ENCODE measurements at regions not wholly inside any gene's neighbourhood (a gene's known extent, or its start where the extent isn't known, plus 50 kb on each side); places are given as distances from the start of the nearest gene placed in this dataset.

DNA sequence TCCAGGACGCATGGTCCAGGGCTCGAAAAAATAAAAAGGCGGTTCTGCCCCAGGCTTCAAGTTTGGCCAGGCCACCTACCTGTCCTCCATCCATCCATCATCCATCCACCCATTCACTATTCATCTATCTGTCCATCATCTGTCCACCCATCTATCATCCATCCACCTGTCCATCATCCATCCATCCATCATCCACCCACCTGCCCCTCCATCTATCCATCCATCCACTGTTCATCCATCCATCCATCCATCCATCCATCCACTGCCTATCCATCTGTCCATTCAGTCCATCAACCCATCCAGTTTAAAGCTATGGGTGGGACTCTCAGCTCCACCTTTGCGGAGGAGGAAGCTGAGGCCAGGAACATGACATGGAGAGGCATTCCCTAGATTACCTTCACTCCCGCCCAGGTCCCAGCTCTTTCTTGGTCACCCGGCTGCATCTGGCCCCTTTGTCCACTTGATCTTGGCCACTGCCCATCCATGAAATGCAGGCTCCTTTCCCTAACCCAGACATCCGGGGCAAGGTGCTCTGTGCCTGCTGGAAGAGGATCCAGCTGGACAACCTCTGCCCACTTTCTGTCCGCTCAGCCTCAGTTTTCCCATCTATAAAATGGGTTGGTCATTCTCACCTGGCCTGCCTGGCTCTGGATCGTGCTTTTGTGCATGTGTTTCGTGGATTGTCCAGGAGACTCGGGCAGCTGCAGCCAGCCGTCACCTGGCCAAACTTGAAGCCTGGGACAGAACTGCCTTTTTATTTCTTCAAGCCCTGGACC lies 236.0 kb upstream of the CIBAR2 start:
- no peak for DNase-seq

DNA sequence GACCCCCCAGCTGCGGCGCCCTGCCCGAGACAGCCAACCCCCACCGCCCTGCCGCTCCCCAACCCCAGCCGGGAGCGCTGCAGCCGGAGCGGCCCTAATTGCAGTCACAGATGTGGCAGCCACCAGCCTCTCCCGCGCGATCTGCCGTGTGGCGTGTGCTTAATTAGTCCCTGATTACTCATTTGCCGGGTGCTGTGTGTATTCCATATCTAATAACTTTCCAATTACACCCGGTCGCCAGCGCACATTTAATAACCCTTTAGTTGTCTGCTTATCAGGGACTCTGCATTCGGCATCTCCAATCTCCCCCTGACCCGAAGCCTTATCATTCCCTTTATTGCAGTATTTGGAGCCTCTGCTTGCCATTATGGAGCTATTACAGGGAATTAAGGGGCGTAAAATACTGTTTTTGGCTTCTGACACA lies 236.7 kb upstream of the CIBAR2 start:
- no peak for DNase-seq

DNA sequence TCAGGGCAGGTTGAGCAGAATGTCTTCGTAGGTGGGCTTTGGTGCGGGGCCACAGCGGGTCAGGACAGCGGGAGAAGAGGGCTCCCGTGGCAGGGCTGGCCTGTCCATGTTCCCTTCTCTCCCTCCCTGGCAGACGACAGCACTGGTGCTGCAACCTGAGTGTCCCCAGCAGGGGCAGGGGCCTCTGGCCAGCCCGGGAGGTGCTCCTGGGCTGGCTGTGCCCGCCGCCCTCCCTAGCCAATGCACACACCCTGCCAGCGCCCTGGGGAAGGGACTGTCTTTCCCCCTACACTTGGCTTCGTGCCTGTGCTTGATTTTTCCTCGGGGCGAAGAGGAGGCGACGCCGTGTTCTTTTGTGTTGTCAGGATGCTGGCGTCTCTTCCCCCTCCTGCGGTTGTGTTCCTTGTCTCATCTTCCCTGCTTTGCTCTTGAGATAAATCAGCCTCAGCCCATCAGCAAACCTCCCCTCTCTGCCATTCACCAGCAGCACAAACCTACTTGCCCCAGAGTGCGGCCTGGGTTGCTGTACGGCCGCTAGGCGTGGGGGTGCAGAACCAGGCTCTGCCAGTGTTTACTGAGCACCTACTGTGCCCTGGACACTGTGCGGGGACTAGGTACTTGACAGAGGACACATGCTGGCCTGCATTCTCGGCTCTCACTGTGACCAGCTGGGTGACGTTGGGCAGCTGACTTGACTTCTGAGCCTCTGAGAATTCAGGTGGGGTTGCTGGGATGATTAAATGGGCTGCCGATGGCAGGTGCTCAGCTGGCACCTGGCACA lies 237.3 kb upstream of the CIBAR2 start:
- no peak for DNase-seq

DNA sequence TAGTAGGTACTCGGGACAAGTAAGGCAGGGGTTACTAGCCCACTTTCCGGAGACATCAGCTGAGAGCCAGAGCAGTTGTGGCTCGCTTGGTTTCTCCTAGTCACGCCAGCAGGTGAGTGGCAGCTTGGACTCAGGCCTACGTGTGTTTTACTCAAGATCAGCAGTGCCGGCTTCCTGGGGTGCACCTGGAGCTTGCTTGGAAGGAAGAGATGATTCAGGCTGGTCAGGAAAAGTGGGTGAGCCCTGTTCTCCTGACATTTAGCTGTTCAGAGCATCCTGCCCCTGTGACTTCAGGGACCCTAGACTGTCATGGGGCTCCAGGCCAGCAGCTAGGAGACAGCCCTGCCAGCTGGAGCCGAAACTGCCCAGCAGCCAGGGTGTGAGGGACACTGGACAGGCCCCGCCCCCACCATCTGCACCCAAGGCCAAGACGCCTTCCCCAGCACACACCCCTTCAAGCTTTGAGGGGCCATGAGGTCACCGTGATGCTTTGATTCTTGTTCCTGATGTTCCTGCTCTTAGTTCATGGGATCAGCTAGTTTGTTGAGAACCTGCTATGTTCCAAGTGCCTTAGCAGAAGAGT lies 238.0 kb upstream of the CIBAR2 start:
- DNase-seq, result no peak

DNA sequence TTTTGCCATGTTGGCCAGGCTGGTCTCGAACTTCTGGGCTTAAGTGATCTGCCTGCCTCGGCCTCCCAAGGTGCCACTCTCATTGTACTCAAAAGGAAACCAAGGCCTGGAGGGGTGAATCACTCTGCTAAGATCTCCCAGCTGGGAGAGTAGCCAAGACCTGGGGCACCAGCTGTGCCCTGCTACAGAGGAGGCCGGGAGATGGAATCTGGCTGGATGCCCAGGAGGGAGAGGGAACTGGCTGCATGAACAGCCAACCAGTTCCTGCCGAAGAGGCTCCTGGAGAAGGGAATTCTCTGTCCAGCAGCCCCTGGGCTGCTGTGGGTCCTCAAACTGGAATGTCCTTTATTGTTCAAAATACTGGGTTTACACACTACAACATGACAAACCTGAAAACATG lies 238.7 kb upstream of the CIBAR2 start:
- no peak for DNase-seq

DNA sequence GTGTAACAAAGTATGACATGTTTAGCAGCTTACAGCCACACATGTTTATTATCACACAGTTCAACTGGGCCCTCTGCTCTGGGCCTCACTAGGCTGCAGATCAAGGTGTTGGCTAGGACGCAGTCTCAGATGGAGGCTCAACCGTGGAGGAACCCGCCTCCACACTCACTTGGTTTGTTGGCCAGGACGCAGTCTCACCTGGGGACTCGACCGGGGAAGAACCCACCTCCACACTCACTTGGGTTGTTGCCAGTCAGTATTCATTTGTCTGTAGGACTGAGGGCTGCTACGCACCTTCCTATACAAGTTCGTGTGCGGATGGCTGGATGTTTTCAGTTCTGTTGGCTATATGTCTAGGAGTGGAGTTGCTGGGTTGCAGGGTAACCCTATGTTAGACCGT lies 240.7 kb upstream of the CIBAR2 start:
- DNase-seq, result no peak

DNA sequence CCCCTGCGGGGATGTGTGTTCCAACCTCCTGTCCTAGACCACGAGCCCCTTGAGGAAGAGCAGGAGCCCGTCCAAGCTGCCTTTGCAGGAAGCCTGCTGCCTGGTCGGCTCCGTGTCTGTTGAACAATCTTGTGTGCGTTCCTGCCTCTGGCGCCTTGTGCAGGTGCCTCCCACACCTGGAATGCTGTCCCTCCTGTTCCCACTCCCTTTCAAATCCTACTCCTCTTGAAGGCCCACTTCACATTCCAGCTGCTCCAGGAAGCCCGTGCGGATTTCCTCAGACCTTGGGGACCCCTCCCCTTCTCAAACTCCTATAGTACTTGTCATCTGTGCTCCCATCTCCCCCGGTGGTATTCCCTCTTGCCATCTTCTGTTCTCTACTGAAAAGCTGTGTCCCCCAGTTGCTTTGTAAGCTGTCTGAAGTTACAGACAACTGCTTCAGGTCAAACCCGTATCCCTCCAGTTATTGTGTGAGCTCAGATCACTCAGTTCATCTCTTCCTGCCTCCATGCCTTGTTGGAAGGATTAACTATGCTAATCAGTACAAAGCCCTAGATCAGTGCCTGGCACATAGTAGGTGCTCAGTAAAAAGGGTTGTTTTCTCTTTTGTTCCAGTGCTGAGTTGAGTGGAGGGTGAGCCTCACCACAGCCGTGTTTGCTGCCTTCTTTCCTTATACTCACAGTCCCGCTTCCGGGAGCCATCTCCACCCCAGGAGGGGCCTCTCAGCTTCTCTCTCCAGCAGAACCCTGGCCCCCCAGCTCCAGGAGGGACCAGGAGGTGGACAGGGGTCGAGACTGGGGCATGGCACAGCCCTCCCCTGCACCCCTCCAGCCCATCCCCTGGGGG lies 241.8 kb upstream of the CIBAR2 start:
- DNase-seq, result no peak

DNA sequence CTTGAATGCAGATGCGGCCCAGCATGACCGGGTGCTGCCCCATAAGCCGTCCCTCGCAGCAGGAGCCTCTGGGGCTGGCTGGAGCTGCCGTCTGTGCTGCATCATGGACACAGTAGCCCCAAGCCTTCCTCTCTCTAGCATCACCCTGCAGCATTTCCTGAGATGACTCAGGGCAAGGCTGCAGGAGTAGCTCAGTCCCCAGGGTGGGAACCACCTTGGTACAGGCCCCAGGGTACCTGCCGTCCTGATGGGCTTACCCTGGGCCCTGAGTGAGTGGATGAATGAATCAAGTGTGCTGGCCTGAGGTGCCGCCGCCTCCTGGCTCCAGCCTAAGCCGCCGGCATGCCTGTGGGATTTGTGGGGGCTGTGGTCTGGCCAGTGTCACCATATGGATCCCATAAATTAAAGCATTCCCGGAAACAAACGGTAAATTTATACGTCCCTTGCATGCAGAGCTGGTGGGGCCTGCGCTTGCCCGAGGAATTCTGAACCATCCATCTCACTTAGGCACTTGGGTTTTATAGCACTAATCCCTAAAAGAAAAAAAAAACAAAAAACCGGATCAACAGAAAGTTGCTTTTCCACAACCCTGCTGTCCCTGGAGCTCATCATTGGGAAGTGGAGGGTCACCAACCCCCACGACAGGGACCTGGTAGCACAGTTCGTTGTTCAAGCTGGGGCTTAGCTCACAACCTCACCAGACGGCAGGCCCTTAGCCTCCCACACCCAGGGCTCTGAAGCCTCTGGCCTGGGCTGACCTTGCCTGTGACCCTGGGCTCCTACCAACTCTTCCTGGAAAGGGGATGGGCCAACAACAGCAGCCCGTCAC lies 242.6 kb upstream of the CIBAR2 start:
- no peak for DNase-seq

DNA sequence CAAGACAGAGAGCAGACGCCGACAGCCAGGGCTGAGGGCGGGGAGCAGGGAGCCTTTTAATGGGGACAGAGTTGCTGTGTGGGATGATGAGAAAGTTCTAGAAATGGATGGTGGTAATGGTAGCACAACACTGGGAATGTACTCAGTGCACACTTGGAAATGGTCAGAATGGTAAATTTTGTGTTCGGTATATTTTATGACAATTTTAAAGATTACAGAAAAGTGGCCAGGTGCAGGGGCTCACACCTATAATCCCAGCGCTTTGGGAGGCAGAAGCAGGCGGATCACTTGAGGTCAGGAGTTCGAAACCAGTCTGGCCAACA lies 243.2 kb upstream of the CIBAR2 start:
- DNase-seq, result no peak

DNA sequence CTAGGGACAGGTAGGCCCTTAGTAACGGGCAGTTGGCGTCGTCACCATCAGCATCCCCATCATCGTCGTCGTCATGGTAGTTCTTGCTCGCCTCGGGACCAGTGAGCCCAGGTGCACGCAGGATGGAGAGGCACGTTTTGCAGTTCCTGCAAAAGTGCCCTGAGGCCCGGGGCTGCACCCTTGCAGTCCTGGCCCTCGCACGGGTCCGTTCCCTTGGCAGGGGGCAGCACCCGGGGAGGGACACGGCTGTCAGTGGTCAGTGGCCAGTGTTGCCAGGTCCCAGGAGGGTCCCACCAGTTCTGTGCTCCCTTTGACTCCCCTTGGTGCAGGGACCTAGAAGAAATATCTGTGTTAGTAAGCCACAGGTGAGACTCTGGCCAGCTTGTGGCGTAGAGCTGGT lies 243.9 kb upstream of the CIBAR2 start:
- DNase-seq, result no peak

DNA sequence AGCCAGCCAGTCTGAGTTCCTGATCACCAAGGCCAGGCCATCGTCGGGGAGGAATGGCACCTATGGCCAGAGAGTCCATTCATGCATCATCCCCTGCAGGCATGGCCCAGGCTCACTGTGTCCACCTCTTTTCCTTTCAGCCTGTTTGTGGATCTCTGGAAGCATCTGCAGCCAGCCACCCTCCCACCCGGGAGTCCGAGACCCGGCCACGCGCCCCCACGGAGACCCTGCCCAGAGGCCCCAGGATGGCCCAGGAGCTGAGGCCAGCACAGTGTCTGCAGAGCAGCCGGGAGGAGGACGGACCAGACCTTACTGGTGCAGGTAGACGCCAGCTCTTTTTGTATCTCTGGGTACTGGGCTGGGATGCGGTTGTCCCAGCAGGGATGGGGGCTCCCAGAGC lies 245.1 kb upstream of the CIBAR2 start:
- no peak for DNase-seq

DNA sequence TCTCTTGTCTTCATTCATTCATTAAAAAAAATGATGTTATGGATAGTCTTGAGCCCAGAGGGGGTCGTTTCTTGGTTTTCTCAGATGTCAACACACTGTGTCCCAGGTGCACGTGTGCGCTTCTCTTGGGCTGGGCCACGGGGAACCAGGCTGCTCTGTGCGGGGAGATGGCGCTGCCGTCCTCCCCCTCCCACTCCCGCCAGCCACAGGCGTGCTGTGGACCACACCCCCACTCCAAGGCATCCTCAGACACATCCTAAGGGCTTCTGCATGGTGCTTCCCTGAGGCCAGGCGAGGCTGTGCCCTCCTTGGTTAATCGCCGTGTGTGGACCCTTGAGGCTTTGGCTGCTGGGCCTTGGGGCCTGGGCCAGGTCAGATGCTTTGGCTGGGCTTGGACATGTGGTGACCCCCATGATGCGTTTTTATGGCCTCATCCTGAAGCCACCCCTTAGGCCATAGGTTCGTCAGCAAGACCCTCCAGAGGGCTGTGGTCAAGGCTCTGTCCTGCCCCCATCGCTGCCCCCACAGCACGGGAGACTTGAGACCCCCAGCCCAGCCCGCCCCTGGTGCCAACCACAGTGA lies 245.7 kb upstream of the CIBAR2 start:
- DNase-seq, result no peak

DNA sequence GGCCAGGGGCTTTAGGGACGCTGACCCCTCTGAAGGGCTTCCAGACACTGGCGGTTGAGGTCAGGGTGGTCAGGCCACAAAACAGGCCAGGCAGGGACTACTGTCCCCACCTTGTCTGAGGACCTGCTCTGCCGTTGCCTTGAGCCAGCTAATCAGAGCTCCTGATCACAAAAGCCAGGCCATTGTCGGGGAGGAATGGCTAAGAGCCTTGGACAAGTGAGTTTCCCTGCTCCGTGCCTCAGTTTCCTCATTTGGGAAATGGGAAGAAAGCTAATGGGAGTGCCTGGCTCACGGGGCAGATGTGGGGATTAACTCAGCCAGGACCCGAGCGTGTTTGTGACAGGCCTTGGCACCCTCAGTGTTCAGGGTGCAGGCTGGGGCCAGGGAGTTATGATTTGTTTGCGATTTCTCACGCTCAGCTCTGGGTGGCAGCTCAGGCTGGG lies 246.5 kb upstream of the CIBAR2 start:
- DNase-seq, result no peak

DNA sequence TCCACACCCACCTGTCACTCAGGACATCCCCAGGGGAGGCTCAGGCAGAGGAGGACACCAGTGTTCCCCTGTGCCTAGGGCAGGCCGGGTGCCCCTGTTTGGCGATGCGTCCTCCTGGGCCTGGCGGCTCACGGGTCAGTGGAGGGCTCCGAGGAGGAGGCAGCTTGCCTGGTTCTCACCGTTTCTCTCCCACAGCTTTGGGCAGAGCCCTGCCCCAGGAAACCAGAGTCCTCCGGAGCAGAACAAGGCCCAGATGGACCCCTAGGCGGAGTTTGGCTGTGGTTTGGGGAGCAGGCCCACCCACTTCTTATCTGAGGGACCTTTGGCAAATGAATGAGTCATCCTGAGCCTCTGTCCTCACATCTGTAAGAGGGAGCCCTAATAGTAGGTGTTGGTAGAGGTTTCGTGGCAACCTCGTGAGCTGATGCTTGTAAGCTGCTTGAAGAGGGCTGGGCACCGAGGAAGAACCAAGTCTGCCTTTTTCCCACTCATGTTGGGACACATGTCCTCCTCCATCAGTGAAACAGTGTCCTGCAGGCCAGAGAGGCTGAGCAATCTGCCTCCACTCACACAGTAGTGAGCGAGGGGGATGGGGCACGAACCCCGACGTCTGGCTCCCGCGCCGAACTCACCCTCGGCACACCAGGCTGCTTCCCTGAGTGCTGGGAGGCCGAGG lies 247.0 kb upstream of the CIBAR2 start:
- DNase-seq, result no peak

DNA sequence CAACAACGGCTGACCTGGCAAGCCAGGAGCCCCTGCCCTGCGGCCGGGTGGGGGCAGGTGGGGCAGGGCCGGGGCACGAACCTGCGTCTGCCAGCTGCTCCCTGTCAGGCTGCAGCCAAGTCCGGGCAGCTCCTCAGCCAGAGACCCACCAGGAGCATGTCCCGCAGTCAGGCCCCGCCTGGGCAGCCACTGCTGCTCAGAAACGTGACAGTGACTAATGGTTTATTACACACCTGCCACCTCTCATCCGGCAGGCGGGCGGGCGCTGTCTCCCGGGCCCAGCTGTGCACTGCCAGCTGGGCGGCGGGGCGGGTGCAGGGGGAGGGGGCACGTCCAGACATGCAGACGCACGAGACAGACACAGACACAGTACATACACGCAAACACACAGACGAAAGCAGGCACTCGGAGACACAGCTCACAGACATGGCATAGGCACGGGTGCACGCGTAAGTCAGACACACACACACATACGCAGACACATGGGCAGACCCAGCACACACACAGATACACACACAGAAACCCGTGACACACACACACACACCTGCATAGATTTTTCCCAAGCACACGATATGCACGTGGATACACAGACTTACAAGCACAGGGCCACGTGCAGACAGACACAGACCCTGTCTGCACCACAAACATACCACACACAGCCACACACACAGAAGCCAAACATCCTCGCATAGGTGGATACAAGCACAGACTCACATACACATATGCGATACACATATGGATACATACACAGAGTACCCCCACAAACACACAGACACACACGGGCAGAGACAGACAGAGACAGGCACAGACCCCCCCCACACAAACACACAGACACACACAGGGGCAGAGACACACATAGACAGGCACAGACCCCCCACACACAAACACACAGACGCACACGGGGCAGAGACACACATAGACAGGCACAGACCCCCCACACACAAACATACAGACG lies 248.3 kb upstream of the CIBAR2 start:
- no peak for DNase-seq

DNA sequence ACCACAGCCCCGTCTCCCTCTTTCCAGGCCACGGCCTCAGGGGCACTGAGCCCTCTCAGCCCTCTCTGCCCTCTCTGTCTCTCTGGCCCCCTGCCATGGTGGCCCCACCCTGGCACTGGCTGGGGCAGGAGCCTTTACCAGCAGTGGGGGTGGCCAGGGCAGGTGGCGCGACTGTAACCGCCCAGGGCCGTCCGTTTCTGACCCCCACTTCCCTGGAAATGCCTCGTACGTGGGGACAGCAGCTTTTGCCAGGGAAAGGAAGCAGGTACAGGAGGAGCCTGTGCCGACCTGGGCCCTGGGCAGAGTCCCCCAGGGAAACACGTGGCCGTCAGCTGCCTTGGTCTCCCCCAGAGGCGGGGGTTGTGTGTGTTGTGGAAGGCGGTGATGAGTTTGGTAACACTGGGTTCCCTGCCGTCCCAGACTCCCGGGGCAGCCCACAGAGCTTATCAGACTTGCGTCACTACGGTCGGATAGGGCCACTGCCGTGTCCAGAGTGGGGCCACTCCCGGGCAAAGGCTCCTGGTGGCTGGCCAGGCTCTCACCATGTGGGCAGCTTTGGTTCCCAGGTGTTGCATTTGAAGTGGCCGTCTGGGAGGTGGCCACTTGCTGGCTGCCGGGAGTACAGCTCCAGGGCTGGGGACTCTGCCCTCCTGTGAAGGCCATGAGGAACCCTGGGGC lies 249.3 kb upstream of the CIBAR2 start:
- DNase-seq, result no peak

DNA sequence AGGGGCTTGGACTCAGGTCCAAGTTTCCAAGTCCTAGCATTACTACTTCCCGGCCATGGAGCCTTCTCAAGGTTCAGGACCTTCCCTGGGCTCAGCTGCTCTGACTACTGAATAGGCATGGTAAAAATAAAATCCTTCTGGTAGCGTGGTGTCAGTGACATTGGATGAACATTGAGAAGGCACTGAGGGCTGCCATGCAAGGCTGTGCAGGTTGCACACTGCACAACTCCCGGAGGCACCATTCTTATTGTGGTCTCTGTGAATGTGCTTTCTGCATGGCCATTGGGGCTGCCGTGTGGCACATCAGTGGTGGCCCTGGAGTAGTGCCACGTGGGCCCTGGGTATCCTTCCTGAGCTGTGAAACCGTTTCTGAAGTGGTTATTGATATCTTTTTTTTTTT lies 250.2 kb upstream of the CIBAR2 start:
- DNase-seq, result no peak

DNA sequence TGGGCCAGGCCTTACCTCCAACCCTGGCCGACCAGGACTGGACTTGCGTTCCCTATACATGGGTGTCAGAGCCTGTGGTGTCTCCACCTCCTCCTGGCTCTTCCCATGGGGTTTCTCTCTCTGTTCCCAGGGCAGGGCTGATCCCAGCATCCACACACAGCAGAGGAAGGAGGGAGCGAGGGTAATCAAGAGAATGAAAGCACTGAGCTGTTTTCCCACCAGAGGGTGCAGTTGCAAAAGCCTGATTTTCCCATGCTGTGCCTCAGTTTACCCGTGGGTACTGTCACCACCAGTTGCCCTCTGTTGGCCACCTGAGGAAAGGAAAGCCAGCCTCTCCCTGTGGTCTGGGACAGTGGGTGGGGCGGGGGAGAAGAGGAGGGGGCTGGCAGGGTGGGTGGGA lies 249.7 kb upstream of the GSE1 start:
- no peak for DNase-seq

DNA sequence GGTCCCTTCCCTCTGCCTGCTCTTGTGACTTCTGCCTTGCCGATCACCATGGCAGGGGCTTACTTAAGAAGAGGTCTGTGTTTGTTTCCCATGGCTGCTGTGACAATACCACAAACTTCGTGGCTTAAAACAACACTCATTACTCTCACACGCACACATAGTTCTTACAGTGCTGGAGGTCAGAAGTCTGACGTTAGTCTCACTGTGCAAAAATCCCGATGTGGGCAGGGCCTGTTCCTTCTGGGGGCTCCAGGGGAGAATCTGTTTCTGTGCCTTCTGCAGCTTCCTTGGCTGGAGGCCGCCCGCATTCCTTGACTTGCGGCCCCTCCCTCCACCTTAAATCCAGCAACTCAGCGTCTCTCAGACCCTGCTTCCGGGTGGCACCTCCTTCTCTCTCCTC lies 249.2 kb upstream of the GSE1 start:
- no peak for DNase-seq

Measured in stimulated activated CD4-positive, alpha-beta T cell treated with anti-CD3 and anti-CD28 coated beads, Interleukin-1b, Interleukin-23, amount 100 ng/mL, for 48 hours (primary cell).